Mammary epithelial cell (primary cell): ENCODE measurements at regions not wholly inside any gene's neighbourhood (a gene's known extent, or its start where the extent isn't known, plus 50 kb on each side); places are given as distances from the start of the nearest gene placed in this dataset.

Experiments
- CTCF ChIP-seq, 2 donors: IDR thresholded peaks in 1 of 2; conservative IDR thresholded peaks in 1 of 2; 2 replicates each; pipeline ENCODE4 v1.5.1; 2011 to 2012; ENCODE audit warnings: inconsistent platforms in 2 of 2, low read length in 2 of 2, mild to moderate bottlenecking in 2 of 2, control low read depth in 1 of 2, low read depth in 1 of 2; ENCODE audit not compliant: insufficient read depth in 1 of 2; ENCODE audit errors: extremely low read depth in 1 of 2
- EZH2 ChIP-seq: IDR thresholded peaks from 2 replicates; pipeline ENCODE4 v1.6.1; 2012; ENCODE audit warnings: low read length, inconsistent platforms, borderline replicate concordance

GRCh38 chr3:115254492-115255196 lies 107.6 kb upstream of the ZBTB20 start:
- TF ChIP-seq CTCF (conservative IDR thresholded peaks at IDR 0.05 in 1 of 2, IDR thresholded peaks at IDR 0.05 in 1 of 2; ENCODE audit: extremely low read depth in 1 of 2, insufficient read depth in 1 of 2, low read depth in 1 of 2, low read length in 2 of 2): no peak
- TF ChIP-seq EZH2: no peak
